HL-60 (cell line): ENCODE measurements at regions not wholly inside any gene's neighbourhood (a gene's known extent, or its start where the extent isn't known, plus 50 kb on each side); places are given as distances from the start of the nearest gene placed in this dataset.

Source experiments
- GABPA ChIP-seq: IDR thresholded peaks from 2 replicates; pipeline ENCODE4 v1.6.1; 2012; ENCODE audit warnings: low read depth
- TF ChIP-seq, protein P1 (sequence below): IDR thresholded peaks from one replicate; pipeline ENCODE4 v1.5.1; 2011; ENCODE audit warnings: low read length, control low read depth, inconsistent platforms; ENCODE audit not compliant: insufficient read depth

- TF ChIP-seq, protein P1, sequence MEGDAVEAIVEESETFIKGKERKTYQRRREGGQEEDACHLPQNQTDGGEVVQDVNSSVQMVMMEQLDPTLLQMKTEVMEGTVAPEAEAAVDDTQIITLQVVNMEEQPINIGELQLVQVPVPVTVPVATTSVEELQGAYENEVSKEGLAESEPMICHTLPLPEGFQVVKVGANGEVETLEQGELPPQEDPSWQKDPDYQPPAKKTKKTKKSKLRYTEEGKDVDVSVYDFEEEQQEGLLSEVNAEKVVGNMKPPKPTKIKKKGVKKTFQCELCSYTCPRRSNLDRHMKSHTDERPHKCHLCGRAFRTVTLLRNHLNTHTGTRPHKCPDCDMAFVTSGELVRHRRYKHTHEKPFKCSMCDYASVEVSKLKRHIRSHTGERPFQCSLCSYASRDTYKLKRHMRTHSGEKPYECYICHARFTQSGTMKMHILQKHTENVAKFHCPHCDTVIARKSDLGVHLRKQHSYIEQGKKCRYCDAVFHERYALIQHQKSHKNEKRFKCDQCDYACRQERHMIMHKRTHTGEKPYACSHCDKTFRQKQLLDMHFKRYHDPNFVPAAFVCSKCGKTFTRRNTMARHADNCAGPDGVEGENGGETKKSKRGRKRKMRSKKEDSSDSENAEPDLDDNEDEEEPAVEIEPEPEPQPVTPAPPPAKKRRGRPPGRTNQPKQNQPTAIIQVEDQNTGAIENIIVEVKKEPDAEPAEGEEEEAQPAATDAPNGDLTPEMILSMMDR, result no peak
- no peak for TF ChIP-seq GABPA
Measured at GRCh38 chr4:111997785-111998184, 147.5 kb upstream of the FAM241A start.
